GM21515 (cell line): ENCODE measurements at regions not wholly inside any gene's neighbourhood (a gene's known extent, or its start where the extent isn't known, plus 50 kb on each side); places are given as distances from the start of the nearest gene placed in this dataset.
"Not testable (repeated sequence)": the region's sequence is repeated elsewhere in the genome, so short reads cannot be mapped to it uniquely, and the experiment has no call there.

Experiments
- ATAC-seq: cut with Tn5 transposase; IDR thresholded peaks from one replicate; pipeline ENCODE4 v1.9.1; 2021; ENCODE audit not compliant: unreplicated experiment

- ATAC-seq: not testable (repeated sequence)
These were observed 180.0 kb upstream of the PLGLB2 start for GRCh38 chr2:87567912-87568311.

GRCh38 chr2:87568554-87569278 lies 179.2 kb upstream of the PLGLB2 start:
- not testable (repeated sequence) for ATAC-seq

- not testable (repeated sequence) for ATAC-seq
These were observed 178.0 kb upstream of the PLGLB2 start for GRCh38 chr2:87569689-87570397.

- not testable (repeated sequence) for ATAC-seq
These were observed 175.9 kb upstream of the PLGLB2 start for GRCh38 chr2:87571889-87572465.

- ATAC-seq: not testable (repeated sequence)
These were observed 175.0 kb upstream of the PLGLB2 start for GRCh38 chr2:87572906-87573305.

GRCh38 chr2:87573386-87574192 lies 174.3 kb upstream of the PLGLB2 start:
- not testable (repeated sequence) for ATAC-seq

- ATAC-seq: not testable (repeated sequence)
These were observed 173.4 kb upstream of the PLGLB2 start for GRCh38 chr2:87574193-87575119.

GRCh38 chr2:87575138-87575537 lies 172.7 kb upstream of the PLGLB2 start:
- not testable (repeated sequence) for ATAC-seq

- ATAC-seq: not testable (repeated sequence)
These were observed 170.5 kb upstream of the PLGLB2 start for GRCh38 chr2:87577358-87577757.

GRCh38 chr2:87582152-87582551 lies 165.7 kb upstream of the PLGLB2 start:
- ATAC-seq: not testable (repeated sequence)

- ATAC-seq: not testable (repeated sequence)
These were observed 165.3 kb upstream of the PLGLB2 start for GRCh38 chr2:87582579-87582978.

- ATAC-seq: not testable (repeated sequence)
These were observed 164.5 kb upstream of the PLGLB2 start for GRCh38 chr2:87583370-87583769.

GRCh38 chr2:87583803-87584202 lies 164.1 kb upstream of the PLGLB2 start:
- ATAC-seq: not testable (repeated sequence)

- ATAC-seq: not testable (repeated sequence)
These were observed 163.5 kb upstream of the PLGLB2 start for GRCh38 chr2:87584268-87584906.

GRCh38 chr2:87587934-87588333 lies 160.0 kb upstream of the PLGLB2 start:
- not testable (repeated sequence) for ATAC-seq

GRCh38 chr2:87592974-87593373 lies 154.9 kb upstream of the PLGLB2 start:
- ATAC-seq: not testable (repeated sequence)

- not testable (repeated sequence) for ATAC-seq
These were observed 153.9 kb upstream of the PLGLB2 start for GRCh38 chr2:87593784-87594610.

GRCh38 chr2:87594611-87594992 lies 153.3 kb upstream of the PLGLB2 start:
- not testable (repeated sequence) for ATAC-seq

GRCh38 chr2:87595017-87595416 lies 152.9 kb upstream of the PLGLB2 start:
- not testable (repeated sequence) for ATAC-seq
